Kidney tubule cell (primary cell): ENCODE measurements at regions not wholly inside any gene's neighbourhood (a gene's known extent, or its start where the extent isn't known, plus 50 kb on each side); places are given as distances from the start of the nearest gene placed in this dataset.
"Not testable (repeated sequence)": the region's sequence is repeated elsewhere in the genome, so short reads cannot be mapped to it uniquely, and the experiment has no call there.

Experiments
- DNase-seq: peaks from one replicate; pipeline ENCODE4 v3.0.0-alpha.2; 2018; ENCODE audit warnings: low spot score

DNA sequence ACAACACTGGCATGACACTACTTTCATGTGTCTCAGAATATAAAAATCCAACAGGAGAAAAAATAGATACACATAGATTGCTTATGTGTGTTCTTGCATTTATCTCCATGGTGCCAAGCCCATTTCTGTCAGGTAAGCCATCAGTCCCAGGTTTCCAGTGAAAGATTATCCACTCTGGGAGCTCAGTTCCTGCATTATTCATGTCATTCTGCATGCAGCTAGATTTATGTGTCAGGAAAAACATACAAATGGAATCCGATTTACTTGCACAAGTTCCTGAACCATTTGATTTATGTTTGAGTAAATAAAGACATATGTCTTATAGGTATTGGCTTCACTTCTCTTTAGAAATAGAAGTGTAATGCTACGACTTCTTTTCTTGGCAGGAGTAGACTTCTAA is 569.7 kb downstream of the KCNJ2 start:
- DNase-seq, result no peak

DNA sequence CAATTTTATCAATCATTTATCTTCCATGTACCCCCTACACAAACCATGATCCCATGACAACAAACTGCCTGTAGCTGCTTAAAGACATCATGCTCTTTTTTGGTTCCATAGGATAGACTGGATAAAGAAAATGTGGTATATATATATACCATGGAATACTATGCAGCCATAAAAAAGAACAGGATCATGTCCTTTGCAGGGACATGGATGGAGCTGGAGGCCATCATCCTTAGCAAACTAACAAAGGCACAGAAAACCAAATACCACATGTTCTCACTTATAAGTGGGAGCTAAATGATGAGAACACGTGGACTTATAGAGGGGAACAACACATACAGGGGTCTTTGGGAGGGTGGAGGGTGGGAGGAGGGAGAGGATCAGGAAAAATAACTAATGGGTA is 577.2 kb downstream of the KCNJ2 start:
- not testable (repeated sequence) for DNase-seq

DNA sequence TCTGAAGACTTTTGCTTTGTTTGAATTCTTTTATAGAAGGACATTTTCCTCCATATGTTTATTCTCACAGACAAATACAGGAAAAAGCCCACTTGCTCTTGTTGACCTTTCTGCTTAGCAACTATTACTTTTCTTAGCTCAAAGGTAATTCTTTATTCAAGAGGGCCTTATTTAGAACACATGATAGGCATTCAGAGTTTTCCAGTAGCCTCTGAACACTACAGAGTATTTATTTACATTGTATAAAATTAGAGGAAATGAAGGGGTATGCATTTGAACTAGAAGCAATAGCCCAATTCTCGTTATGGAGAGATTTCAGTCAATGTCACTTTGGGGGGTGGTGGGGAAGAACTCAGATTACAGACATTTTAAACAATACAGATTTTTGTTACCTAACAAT is 581.7 kb downstream of the KCNJ2 start:
- DNase-seq, result no peak

DNA sequence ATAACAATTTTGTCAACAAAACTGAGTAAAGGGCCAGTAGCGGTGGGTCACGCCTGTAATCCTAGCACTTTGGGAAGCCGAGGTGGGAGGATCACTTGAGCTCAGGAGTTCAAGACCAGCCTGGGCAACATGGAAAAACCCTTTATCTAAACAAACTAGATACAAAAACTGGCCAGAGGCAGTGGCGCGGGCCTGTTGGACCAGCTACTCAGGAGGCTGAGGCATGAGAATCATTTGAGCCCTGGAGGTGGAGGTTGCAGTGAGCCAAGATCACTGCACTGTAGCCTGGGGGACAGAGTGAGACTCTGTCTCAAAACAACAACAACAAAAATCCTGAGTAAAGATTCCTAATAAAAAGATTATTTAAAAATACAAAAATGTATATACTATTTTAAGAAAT is 583.1 kb downstream of the KCNJ2 start:
- not testable (repeated sequence) for DNase-seq

DNA sequence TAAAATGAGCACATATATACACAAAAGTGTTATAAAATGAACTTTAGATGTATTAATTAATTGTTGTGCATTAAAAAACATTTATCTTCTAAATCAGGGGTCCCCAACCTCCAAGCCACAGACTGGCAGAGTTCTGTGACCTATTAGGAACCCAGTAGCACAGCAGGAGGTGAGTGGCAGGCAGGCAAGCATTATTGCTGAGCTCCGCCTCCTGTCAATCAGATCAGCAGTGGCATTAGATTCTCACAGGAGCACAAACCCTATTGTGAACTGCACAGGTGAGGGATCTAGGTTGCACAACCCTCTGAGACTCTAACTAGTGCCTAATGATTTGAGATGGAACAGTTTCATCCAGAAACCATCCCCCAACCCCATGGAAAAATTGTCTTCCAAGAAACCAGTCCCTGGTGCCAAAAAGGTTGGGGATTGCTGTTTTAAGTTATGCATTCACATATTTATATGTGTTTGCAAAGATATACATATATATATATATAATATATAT is 583.7 kb downstream of the KCNJ2 start:
- DNase-seq, result no peak

DNA sequence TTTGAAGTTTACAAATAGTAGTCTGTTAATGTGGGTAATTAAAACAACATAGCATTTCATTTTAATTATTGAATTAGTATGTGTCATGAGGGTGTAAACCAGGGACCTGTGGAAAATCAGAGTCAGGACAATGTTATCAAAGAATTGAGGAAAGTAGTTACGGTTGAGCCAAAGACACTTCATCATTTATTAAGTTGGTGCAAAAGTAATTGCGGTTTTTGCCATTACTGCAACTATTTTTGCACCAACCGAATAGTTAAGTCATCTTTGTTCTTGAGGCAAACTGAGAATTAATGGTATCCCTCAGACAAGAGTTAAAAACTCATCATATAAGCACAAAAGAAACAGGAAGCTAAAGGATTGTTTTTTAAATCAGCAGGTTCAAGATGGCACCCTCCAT is 593.7 kb downstream of the KCNJ2 start:
- DNase-seq, result no peak

DNA sequence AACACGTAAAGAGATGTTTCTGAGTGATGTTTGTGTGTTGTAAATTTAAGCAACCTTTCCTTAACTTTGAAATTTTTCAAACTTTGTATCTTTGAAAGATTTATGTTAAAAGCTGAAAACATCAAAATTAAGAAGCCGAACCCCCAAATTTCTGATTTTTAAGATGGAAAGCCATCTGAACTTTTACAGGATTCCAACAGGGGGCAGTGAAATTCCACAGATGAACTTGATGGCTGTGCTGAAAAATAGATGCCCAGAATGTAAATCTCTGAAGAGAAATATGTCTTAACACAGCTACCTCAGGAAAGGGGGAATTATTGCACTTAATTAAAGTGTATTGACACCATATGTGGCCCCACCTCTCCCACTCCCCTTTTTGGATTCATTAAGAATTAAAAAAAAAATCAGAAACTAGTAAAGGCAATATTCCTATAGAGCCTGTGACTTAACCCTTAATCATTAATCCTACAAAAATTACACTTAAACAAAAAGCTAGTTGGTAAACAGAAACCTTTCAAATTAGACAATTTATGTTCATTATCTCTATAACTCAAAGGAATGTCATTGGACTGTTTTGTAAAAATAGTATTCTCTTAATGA is 597.9 kb downstream of the KCNJ2 start:
- DNase-seq, result peak; percentile 48

DNA sequence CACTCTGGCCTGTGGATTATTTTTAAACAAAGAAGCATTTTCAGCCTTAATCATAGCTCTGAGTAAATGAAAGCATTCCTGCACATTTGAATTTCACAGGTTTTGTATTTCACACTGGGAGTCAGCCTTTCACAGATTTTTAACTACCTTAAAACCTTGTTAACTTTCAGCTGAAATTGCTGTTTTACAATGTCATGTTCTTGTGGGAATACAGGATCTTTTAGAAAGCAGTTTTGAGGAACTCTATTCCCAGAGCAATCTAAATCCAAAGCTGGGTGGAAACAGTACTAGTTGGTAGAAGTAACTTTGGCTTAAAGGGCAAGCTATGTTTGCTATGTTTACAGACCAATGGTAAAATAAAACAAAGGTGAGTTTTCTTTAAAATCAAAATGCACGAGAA is 600.6 kb downstream of the KCNJ2 start:
- DNase-seq, result no peak

DNA sequence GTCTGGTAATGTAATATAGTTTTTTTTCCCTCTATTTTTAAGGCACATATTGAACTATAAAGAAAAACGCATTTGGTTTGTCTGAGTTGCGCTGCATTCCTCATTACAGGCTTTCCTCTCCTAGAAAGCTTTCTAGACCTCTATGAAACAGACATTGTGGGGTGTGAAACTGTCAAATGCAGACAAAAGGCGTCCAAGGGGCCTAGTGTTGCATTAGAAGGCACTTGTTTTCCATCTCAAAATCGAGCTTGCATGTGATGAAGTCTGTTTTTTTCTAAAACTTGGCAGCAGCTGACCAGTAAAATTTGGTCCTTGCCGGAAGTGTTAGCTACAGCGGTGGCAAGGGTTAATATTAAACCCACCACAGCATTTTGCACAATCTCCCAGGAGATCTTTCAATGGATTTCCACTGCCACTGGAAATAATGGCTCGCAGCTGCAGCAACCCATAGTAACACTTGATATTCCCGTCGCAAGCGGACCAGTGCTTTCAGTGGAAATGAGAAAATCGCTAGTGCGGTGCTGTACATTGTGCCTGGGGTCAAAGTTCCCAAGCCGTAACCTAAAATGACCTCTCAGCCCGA is 602.6 kb downstream of the KCNJ2 start:
- no peak for DNase-seq

DNA sequence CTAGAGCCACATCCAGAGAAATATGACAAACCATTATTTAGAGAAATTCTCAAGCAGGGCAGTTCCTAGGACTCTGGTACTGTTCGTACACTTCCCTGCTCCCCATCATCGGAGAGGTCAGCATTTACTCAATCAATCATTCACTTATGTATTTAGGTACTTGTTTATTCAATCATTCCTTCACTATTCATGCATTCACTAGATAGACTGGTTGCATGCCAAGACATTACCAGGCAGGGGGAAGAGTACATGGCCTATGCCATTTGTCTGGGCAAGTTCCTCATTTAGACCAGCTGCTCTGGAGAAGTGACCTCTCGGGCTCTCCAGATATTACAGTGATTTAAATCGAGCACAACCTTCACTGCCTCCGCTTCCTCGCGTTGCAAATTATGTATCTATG is 603.4 kb downstream of the KCNJ2 start:
- DNase-seq, result peak; percentile 71

DNA sequence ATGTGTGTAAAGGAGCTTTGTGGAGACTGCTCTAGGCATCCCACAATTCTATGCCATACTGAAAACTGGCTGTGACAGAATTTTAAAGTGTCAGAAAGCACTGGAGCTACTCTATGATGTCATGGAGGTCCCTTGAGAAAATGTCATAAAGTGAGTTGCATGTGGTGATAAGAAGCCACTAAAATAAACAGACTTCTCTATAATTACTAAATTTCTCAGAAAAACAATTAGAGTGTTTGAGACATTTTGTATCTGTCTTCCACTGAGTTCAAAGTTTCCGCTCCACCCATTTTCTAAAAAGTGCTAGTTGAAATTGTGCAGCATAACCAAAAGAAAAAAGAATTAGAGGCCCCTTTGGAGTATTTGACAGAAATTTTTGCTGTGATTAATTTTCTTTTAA is 603.9 kb downstream of the KCNJ2 start:
- no peak for DNase-seq

DNA sequence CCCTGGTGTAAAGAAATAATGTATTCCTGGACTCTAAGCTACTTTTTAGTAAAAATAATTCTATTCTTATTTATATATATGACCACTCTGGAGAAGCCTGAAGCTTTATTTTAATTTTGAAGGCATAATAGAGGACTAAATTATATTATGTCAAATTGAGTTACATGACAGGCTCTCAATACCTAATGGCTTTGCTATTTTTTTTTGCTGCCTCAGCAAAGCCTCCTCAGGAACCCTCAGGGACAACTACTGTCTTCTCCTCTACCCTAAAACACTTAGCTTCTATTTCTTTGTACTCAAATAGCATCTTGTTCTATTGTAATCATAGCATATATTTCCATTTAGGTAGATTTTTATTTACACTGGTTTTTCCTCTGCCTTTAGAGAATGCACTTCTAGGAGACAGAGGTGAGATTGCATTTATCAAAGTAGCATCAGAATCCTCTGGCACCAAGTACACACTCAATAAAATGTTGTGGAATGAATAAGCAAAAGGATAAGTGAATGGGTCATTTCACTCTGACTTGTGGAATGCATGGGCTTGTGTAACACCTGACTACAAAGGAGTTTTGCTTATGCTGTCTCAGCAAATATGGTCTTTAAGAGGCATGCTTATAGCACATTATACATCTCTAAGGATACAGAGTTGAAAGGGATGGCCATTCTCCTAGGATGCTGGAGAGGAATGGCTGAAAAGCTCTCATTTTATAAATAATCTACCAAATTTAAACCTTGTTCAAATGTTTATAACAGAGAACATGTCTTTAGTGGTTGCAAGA is 605.2 kb downstream of the KCNJ2 start:
- DNase-seq, result no peak

DNA sequence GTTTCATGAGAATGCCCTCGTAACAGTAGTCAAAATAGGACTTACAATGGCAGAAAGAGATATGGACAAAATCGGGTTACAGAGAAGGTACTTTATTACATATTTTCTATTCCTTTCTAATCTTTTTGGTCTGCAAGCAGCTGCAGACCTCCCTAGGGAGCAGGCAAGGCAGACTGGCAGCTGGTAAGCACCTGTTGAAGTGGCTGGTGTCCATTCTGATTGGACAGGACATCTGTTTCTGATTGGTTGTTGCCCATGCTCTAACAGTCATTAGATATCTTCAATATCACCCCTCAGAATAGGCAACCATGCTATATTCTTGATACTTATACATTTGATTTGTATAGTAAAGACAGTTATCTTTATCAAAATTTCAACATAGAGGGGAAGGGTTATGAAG is 606.3 kb downstream of the KCNJ2 start:
- DNase-seq, result peak; percentile 8

DNA sequence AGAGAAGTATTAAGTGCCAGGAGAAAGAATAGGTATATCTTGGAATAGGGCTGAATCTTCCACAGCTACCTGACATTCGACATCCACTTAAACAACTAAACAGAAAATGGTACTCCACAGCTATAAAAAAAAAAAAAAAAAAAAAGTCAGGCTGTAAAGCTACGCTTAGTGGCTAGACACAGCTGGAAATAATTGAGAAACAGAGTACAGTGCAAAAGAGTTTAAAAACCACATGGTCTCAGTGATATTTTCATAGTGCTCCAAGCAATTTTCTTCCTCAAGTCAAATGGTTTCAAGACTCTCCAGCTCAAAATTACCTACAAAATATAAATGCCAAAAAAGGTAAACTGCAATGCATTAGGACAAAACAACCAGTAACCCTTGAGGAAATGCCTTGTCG is 607.1 kb downstream of the KCNJ2 start:
- no peak for DNase-seq

DNA sequence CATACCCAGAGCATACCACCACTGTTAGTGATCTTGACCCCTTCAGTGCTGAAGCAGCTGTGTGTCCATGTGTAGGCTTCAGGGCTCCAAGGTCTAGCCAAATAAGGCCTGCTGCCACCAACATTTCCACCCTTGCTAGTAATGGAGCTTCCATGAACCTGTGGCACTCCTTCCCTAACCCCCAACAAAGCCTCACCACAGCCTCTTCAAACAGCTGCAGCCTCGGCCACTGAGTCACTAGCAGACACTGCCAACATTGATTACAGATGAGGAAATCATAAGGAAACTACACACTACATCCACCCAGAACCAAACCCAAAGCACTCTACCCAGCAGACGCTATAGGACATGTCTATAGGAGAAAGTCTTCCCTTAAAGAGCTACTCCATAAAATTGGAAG is 610.7 kb downstream of the KCNJ2 start:
- peak; percentile 29 for DNase-seq

DNA sequence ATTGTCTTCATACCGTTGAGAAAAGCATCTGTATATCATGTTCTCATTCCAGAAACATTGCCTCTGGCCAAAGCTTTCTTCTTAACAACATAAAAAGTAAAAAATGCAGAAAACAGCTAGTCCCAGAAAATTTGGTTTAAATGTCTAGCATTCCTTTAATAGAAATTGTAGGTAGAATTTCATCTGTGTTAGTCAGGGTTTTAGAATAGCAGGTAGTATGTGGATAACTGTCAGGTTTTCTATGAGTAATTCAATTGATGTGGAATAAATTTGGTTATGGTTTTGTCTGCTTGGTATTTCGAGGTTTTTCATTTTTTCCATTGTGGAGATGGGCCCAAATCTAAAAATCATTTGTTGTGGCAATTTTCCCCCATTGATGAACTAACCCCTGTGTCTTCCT is 616.7 kb downstream of the KCNJ2 start:
- DNase-seq, result peak; percentile 30

DNA sequence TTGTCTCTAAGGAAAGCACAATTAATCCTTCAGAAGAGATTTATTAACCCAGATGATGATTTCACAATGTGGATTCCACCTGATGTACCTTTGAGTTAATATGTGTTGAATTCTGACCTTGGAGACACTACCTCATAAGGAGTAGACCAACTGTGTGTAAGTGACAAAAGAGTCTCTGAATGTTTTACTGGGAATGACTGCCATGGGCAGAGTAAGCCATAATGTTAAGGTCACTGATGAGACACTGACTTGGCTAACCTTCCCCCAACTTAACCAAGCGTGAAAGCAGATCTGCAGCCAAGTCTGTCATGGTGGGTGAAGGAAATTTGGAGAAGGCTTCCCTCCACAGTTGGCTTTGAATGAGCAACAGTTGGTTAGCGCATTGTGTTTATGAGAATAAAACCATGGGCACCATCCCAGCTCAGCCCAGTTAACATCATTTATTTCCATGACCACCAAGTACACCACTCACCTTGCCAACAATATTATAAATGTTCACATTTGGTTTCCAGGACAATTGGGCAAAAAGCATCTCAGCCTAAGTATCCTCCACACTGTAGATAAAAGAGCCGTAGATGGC is 618.5 kb downstream of the KCNJ2 start:
- peak; percentile 89 for DNase-seq

DNA sequence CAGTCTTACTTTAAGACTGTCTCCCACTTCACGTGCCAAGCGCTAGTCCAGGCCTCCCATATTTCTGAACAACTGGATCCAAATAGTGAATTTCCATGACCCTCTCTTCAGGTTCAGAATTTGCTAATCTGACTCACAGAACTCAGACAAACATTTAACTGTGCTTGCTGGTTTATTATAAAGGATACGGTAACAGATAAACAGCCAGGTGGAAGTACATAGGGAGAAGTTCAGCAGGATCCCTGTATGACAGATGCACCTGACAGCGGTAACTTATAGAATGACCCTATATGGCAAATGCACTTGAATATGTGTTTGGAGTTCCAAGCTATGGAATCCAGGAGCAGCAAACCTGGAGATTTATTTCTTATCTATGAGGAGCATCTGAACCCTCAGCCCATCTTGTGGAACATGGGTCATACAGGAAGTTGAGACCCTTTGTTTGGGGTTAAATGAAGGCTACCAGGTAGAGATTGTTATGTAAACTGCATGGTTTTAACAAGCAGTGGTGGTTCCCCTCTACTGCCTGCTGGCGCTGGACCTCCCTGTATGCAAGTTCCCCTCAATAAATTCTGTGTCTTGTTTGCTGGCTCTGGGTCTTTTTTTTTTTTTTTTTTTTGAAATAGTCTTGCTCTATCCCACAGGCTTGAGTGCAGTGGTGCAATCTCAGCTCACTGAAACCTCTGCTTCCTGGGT is 622.6 kb downstream of the KCNJ2 start:
- DNase-seq, result no peak

DNA sequence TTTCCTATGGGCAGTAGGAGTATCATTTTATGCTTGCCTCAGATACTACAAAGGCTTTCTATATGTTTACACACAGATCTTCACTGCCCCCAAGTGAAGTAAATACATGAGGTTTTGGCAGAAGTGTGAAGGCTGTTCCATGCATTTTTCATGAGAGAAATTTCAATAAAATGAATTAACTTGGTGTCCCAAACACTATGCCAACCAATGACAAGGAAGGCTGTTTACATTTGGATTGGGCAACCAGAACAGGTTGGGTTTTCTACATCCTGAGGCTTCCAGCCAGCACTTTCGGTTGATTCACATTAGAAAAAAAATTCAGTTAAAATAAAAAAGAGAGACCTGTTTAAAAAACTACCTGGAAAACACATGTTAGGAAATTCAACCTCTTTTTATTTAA is 625.4 kb downstream of the KCNJ2 start:
- no peak for DNase-seq

DNA sequence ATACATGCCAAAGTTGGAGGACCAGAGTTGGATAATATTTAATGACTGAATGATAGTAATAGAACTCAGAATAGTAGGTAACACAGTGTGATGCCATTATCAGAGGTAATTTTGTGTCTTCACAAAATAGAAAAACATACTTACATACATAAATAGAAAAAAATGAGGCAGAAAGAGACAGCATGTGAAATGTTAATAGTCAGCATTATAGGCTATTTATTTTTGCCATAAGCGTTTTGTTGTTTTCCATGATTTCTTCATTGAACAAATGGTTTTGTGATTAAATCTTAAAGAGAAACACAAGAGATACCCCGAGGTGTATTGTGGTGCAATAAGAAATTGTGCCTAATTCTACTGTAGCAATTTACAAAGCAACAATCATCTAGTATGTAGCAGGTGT is 626.3 kb downstream of the KCNJ2 start:
- DNase-seq, result no peak

DNA sequence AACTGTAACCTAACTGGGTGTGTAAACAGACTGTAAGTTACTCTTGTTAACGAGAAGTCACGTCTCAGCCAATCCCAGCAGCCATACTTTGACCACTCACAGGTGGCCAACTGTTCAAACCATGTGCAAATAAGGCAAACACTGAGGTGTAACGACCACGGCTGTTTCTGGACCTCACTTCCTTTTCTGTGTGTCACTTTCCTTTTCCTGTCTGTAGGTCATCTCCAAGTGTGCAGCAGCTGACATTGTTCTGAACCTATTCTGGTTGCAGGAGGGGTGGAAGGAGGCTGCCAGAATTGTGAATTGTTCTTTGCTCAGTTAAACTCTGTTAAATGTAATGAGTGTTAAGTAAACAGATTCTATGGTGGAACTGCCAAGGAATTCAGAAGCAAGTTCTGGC is 627.4 kb downstream of the KCNJ2 start:
- DNase-seq, result no peak

DNA sequence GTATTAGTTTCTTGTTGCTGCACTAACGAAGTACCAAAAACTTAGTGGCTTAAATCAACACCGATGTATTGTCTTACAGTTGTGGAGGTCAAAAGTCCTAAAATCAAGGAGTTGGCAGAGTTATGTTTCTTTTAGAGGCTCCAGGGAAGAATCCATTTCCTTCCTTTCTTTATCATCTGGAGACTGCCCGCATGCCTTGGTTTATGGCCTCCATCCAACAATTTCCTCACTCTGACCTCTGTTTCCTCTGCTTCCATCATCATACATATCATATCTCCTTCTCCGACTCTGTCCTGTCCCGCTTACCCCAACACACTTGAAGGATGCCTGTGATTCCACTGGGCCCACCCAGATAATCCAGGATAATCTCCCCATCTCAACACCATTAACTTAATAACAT is 627.8 kb downstream of the KCNJ2 start:
- no peak for DNase-seq

DNA sequence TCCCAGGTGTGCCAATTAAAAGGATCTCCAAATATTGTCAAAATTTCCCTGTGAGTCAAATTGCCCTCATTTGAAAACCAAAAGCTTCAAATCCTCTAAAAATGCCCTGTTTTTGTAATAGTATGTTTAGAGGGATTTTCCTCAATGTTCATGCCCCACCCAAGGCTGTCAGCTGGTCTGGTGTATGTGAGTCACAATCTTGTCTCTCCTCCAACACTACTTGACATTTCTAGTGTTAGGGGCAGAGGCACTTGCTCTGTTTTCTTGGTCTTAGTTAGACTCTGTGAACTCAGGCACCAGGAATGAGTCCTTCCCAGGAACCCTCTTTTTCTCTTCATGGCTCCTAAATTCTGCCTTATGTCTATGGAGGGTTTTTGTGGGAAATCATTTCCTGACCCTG is 634.8 kb downstream of the KCNJ2 start:
- no peak for DNase-seq
